Stimulated activated CD4-positive, alpha-beta T cell treated with anti-CD3 and anti-CD28 coated beads, Interleukin-15, amount 100 ng/mL, for 24 hours (primary cell): ENCODE measurements at regions not wholly inside any gene's neighbourhood (a gene's known extent, or its start where the extent isn't known, plus 50 kb on each side); places are given as distances from the start of the nearest gene placed in this dataset.

Experiments
- DNase-seq: peaks from one replicate; pipeline ENCODE4 v3.0.0-alpha.2; 2020

DNA sequence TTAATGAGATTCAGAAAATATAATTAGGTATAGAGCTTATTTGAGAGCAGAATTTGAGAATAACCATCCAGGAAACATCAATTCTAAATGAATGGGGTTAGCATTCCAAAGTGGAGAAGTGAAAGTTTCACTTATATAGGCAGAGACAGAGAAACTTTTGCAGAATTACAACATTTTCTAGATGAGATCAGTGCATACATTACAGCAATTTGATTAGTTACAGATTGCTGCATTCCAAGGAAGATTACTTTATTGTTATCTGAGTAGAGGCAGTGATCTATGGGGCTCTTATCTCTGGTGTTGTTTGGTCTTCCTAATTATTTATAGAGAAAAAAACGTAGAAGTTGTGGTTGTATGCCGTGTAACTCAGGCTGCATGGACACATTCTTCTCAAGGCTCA, 373.8 kb upstream of the SYT4 start:
- no peak for DNase-seq

DNA sequence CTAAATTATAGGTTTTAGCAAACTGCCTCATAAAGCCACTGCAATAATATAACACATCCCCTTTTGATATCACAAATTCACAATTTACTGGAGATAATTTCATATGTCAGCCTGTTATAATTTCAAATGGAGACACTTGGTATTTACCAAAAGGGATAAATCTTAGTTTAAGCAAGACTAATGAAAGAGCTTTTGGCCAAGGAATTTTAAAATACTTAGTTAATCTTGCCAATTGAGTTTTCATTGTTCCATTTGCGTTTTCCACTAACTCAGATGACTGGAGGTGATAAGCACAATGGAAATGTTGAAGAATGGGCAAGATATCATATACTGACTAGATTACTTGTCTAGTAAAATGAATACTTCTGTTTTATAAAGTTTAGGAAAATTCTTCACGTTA, 379.3 kb upstream of the SYT4 start:
- no peak for DNase-seq

DNA sequence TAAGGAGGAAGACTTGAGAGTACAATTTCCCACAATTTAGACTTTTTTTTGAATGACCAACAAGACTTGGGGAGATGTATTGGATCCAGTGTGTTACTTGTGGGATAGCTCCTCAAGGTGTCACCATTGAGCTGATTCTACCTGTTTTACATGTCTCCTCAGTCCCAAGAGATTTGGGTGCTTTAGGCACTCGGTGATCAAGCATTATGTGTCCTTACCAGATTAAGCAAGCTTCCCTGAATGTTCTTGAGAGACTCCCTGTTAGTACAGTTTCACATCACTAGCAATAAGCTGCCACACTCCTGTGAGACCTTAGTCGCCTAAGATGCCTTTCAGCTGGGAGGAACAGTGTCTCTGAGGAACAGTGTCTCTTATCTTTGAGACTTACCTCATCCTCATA, 384.3 kb upstream of the SYT4 start:
- no peak for DNase-seq

DNA sequence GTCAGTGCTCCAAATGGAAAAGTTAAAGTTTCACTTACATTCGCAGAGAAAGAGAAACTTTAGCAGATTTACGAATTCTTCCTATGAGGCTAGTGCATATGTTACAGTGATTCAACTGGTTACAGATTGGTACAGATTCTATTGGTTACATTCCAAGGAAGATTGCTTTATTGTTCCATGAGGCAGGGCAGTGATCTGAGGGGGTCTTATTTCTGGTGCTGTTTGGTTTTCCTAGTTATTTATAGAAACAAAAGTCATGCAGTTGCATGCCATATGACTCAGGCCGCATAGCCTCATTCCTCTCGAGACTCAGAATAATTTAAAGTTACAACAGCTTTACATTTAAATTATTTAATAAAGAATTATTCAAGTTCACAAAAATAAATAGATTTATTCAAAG, 385.4 kb upstream of the SYT4 start:
- no peak for DNase-seq

DNA sequence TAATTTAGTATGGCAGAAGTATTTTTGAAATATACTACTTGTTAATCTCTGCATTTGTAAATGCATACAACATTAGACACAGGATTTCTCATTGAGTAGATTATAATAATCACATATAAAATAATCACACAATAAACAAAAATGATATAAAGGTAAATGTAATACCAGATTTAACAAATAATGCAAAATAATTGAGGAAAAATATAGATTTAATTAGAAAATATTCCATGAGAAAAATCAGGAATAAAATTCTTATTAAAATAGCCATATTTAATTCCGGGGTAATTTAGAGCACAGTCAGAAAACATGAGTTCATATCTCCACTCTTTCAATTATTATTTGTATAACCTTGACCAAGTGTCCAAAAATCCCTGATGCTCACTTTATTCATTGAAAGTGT, 385.9 kb upstream of the SYT4 start:
- no peak for DNase-seq

DNA sequence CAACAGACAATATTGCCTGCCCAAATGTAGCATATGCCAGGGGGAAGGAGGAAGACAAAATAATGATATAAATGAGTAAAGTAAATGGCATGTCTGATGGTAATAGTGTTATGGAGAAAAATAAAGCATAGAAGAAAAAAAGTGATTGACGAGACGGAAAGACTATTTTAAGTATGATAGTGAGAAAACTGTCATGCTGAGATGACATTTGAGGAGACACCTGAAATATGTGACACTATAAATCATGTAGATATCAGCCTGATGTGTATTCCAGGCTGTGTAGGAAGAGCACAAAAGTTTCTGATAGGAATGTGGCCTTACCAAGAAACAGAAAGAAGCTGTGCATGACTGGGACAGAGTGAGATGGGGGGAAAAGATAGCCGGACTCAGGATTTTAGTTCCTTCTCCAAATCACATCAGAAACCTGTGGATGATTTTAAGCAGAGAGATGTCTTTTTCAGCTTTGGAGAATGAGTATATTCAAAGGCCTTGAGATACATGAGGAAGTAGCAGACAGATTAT, 387.3 kb upstream of the SYT4 start:
- DNase-seq, result no peak

DNA sequence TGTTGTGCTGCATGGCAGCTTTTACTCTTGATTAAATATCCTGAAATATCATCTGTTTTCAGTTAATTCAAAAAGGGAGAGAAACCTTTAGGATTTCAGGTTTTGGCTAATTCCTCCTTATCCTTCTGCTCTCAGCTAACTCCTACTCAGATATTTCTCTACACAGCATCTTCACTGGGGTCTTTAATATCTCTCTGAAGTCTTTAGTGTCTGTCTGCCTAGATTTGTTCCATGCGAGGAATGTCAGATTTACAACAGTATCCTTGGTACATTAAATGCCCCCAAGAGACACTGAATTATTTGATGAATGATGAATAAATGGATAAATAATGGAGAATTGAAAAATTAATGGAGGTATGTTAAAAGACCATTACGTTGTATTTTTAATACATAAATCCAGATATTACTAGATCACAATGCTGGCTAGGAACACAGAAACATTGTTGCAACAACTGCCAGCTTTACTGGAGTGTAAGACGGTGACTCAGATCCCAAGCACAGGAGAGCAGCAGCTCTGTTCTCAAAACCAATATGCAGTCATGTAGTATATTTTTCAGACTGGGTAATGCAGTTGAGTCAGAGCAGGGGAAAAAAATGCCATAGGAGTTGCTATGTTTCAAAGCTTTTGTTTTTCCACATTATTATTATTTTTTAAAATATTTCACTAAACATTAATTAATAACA, 388.0 kb upstream of the SYT4 start:
- DNase-seq, result no peak

DNA sequence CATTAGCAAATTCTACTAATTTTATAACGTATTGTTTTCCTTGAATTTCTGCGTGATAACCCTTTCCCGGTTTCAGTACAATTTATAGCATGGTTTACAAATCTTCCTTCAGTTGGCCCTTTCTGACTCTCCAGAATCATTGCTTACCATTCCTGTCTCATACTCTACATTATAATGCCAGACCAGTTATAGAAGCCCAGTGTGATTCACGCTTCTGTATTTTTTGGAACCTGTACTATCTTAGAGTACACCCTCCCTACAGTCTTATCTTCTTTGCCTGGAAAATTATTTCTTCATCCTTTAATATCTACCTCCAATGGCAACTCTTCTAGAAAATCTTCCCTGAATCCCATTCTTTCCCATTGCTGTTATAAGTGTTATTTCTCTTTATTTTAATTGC, 391.6 kb upstream of the SYT4 start:
- no peak for DNase-seq

DNA sequence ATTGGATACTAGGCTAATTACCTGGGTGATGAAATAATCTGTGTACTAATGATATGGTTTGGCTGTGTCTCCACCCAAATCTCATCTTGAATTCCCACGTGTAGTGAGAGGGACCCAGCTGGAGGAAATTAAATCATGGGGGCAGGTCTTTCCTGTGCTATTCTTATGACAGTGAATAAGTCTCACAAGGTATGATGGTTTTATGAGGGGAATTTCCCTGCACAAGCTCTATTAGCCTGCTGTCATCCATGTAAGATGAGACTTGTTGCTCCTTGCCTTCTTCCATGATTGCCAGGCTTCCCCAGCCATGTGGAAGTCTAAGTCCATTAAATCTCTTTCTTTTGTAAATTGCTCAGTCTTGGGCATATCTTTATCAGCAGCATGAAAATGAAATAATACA, 394.1 kb upstream of the SYT4 start:
- DNase-seq, result no peak

DNA sequence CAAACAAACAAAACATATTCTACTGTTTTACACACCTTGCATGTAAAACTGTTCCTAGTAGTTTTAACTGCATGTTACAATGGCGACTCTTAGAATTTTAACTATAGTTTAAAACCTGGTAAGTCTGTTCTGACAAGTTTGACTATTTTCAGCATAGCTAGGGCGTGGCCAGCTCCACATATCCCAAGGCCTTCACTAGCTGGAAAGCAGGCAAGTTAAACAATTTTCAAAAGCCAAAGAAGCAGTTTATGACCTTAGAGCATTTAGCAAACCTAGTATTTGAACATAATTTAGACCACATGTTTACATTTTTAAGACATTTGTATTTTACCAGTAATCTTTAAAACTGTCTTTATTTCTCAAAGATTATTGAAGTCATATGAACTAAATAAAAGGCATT, 402.8 kb upstream of the SYT4 start:
- DNase-seq, result no peak

DNA sequence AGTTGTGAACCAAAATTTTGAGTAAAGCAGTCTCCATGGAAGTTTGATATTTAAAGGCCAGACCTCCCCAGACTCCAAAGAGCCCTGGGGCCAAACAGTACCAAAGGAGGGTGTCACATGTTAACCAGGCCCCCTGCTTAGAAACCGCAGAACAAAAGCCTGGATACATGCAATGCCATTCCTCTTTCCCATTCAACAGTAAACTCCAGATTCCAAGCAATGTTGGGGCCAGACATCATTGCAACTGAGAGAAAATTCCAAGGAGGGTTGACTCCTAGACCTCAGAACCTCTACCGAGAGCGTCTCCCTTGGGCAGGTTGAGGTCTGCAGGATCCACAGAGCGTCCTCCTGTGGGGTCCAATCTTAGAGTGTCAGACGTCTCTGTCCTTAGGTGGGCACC, 404.4 kb upstream of the SYT4 start:
- DNase-seq, result no peak

DNA sequence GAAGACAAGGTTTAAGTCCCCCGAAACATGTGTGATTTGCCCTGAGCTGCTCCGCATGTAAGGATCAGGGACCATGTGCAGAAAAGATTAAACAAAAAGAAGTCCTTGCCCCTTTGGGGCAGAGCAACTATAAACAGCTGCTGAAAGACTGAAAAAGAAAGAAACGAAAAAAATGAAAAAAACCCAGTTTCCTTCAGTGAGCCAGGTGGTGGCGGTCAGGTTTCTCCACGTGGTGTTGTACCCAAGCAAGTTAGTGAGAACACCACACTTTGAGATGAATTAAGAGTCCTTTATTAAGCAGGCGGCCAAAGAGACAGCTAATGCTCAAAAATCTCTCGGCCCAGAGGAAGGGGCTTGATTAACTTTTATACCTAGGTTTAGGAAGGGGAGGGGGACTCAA, 404.9 kb upstream of the SYT4 start:
- no peak for DNase-seq

DNA sequence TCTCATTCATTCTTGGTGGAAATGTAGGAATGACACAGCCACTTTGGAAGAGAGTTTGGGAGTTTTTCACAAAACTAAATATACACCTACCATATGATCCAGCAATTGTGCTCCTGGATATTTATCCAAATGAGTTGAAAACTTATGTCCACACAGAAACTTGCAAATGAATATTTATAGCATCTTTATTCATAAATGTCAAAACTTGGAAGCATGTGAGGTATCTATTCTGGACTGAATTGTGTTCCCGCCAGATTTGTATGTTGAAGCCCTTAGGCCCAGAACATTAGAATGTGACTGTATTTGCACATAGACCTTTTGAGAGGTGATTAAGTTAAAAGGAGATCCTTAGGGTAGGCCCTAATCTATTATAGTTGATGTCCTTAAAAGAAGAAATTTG, 409.4 kb upstream of the SYT4 start:
- no peak for DNase-seq

DNA sequence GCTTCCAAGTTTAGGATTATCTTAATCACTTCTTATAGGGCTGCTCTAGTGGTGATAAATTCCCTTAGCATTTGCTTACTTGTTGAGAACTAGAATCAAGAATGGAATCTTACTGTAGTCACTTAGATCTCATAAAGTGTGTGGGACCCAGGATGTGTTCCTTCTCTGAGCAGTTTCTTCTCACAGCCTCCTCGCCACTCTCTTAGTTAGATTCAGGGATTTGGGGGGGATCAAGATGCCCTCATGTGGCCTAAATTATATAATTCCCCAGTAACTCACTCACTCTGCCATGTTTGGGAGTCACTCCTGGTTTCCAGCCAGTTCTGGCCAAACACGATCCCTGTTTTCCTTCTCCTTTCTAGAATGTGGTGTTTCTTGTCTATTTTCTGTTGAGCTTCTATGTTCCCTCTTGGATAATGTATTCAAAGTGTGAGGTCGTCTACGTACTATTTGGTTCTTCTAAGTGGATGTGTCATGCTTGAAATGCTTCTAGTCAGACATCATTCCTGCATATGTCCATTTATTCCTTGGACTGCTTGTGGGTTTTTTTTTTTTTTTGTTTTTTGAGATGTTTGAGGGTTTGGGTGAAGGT, 414.9 kb upstream of the SYT4 start:
- no peak for DNase-seq

DNA sequence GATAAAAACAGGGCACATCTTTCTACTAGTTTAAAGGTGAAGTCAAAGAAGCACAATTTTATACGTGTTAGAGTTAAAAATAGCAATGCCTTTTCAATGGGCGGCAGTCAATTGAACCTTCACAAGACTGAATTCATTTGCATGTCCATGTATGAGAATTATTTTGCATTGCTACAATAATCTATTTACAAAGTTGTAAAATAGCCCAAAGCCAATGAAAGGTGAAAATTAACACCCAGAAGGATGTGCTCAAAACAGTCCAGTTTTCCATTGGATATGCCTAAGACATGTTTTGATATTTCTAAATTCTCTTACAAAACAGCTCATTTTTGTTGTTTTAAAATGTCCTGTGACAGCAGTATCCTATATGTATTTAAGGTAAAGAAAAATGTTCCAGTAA, 425.1 kb upstream of the SYT4 start:
- DNase-seq, result no peak

DNA sequence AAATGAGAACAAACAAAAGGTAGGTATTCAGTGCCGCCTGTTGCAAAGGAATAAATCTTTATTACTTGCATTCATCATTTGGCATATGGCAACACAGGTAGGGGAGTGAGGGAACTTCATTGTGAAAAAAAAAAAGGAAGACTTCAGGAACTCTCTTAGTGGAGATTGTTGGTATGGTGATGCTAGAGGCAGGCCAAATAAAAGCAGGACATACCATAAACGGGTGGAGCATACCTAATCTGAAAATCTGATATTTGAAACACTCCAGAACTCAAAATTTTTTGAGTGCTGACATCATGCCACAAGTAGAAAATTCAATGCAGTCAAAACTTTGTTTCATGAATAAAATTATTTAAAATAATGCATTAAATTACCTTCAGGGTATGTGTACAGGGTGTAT, 425.8 kb upstream of the SYT4 start:
- no peak for DNase-seq

DNA sequence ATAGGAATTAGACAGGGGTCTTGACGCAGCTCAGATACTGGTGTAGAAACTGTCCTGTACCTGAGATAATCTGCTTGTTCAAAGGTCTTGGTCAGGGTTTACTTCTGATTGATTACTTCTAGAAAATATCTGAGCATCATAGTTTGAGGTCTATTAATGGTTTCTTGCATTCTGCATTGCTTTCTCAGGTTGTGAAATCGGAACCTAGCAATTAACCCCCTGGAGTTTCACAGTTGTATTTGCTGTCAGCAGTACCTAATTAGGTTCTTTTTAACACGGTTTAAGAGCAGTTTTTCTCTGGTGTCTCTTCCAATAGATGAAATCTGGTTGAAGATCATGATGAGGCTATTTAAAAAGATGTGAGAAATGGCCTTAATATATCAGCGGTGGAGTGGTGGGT, 428.6 kb upstream of the SYT4 start:
- DNase-seq, result no peak

DNA sequence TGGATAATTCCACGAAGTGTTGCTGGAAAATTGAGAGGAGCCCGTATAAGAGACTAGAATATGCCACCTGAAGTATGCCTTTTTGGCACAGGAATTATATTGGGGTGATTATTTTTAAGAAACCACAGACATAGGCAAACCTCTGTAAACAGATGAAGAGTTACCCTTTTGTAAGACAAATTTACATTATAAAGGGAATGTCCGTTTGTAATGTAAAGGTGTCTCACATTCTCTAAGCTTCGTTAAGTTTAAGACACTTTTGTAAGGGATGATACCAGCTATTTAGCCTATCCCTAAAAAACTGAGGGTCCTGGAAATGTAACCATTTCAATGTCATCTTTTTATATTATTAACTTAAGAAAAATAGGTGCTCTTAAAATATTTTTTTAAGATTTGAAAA, 432.8 kb upstream of the SYT4 start:
- no peak for DNase-seq

DNA sequence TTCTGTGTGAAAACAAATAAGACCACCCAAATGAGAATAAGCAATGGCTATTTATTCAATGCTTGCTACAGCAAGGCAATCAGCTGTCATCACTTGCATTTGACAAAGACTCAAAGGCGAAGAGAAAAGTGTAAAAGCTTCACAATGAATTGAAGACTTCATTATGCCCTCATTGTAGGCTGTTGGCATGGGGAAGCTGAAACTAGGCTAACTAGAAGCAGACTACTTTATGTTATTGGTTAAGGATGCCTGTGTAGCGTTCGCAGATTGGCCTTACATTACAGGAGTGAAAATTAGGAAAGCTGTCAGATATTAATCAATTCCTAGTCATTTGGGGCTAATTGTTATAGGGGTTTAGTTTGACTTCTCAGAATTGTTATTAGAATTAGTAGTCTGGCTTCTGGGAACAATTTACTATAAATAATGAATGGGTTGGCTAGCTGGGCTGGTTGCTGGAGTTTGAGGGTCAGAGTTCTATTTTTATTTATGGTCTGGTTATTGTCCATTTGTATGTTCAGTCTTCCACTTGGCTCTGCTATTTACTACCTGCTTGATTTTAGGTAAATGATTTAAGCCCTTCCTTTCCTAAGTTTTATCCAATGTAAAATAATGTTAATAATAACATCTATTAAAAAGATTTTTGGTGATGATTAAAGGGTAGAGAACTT, 437.2 kb upstream of the SYT4 start:
- no peak for DNase-seq

DNA sequence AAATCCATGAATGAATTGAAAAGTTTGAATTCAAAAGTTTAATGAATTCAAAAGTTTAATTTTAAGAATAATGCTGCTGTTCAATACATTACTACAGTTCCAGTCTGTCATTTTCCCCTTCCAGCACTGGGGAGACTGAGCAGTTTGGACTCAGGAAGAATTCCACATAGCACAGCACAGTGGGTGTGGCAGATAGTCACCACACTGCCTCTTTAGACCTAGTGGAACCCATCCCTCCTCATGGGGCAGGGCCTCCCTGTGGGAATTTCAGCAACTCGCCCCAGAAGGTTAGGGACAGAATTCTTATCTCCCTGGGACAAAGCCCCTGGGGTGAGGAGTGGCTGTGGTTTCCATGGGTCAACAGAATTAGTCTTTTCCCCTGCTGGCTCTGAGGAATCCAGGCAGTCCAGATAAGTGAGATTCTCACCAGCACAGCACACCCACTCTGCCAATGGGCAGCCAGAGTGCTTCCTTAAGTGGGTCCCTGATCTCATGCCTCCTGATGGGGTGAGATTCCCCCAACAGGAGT, 442.0 kb upstream of the SYT4 start:
- no peak for DNase-seq

DNA sequence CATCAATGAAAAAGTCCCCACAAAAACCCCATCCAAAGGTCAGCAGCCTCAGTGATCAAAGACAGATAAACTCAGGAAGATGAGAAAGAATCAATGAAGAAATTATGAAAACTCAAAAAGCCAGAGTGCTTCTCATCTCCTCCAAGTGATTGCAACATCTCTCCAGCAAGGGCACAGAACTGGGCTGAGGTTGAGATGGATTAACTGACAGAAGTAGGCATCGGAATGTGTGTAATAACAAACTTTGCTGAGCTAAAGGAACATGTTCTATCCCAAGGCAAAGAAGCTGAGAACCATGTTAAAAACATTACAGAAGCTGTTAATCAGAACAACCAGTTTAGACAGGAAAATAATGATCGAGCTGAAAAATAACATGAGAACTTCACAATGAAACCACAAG, 442.8 kb upstream of the SYT4 start:
- no peak for DNase-seq

DNA sequence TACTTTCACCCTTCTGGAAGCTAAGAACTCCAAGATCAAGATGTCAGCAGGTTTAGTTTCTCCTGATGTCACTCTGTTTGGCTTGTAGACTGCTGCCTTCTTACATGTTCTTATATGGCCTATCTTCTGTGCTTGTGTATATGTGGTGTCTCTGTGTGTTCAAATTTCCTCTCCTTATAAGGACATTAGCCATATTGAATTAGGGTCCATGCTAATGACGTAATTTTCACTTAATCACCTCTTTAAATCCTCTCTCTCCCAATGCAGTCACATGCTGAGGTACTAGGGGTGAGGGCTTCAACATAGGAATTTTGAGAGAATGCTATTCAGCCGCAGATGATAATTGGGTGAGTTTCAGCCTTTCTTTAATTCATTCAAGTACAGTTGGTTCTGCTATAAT, 458.3 kb upstream of the SYT4 start:
- DNase-seq, result no peak

DNA sequence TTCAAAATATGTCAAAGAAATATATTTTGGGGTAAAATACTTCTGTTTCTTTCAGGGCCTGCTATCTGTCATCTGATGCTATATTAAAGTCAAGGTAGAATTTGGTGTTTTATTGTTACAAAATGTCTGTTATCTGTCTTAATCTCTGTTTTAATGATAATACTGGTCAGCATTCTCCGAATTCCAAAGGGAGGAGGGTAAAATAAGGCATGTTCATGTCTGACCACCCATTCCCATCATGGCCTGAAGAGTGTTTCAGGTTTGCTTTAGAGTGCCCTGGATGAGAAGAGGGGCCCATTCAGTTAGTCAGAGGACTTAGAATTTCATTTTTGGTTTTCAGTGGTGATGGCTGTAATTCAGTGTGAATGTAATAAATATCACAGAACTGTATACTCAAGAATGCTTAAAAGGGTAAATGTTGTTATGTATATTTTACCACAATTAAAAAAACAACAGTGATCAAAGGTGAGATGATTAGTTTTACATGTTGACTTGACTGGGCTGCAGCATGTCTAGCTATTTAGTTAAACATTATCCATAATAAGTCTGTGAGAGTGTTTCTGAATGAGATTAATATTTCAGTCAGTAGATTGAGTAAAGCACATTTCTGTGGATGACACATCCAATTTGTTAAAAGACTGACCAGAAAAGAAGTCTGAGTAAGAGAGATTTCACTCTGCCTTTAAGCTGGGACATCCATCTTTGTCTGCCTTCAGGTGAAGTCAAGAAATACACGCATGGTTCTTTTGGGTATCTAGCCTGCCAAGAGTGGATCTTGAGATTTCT, 467.9 kb upstream of the SYT4 start:
- no peak for DNase-seq

DNA sequence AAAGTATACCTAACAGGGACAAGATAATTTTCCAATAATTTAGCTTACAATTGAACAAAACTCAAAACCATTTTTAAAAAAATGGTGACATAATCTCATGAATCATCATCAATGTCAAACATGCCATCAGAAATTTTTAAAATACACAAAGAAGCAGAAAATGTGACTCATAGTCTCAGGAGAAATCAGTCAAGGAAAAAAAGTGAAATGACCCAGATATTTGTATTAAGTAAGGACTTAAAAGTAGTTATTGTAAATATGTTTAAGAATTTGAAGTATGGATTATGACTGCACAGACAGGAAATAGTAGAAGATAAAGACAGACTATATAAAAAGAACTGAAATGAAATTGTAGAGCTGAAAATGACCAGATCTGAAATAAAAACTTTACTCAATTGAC, 473.9 kb upstream of the SYT4 start:
- no peak for DNase-seq
